ENCODE measurements at regions not wholly inside any gene's neighbourhood (a gene's known extent, or its start where the extent isn't known, plus 50 kb on each side); places are given as distances from the start of the nearest gene placed in this dataset.

DNA sequence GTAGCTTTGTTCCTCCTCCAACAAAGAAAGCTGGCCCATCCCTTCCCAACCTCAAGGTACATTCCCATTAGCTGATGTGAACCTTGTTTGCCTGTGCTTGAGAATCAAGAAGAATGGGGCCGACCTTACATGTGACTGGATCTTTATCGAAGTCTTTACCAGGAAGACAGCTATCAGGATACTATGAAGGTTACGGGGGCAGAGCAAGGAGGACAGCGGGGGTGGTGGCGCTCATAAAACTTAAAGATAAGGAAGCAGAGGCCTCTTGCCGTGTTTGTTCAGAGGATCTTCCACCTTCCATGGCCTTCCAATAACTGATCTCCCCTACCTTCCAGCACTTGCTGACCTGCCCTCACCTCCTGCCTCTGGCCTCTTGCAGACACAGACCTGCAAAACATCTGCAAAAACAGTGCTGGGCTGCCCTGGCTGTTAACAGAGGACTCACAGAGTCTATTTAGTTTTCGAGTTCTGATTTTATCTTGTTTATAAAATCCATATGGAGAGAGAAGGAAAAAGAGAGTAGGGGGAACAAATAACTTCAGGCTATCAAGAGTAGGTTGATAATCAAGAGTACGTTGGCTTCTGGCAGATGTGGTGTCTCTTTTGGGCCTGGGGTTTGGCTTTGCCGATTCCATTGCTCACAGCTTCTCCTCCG lies 198.0 kb downstream of the HUNK start:
- TF ChIP-seq, protein P1, sequence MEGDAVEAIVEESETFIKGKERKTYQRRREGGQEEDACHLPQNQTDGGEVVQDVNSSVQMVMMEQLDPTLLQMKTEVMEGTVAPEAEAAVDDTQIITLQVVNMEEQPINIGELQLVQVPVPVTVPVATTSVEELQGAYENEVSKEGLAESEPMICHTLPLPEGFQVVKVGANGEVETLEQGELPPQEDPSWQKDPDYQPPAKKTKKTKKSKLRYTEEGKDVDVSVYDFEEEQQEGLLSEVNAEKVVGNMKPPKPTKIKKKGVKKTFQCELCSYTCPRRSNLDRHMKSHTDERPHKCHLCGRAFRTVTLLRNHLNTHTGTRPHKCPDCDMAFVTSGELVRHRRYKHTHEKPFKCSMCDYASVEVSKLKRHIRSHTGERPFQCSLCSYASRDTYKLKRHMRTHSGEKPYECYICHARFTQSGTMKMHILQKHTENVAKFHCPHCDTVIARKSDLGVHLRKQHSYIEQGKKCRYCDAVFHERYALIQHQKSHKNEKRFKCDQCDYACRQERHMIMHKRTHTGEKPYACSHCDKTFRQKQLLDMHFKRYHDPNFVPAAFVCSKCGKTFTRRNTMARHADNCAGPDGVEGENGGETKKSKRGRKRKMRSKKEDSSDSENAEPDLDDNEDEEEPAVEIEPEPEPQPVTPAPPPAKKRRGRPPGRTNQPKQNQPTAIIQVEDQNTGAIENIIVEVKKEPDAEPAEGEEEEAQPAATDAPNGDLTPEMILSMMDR (IDR thresholded peaks at IDR 0.05): no peak
- TF ChIP-seq POLR2A (IDR thresholded peaks at IDR 0.05): no peak
